ENCODE measurements at regions not wholly inside any gene's neighbourhood (a gene's known extent, or its start where the extent isn't known, plus 50 kb on each side); places are given as distances from the start of the nearest gene placed in this dataset.
"Not testable (repeated sequence)": the region's sequence is repeated elsewhere in the genome, so short reads cannot be mapped to it uniquely, and the experiment has no call there.

- DNase-seq (ENCODE audit: low spot score): not testable (repeated sequence)
Measured at GRCh38 chr13:79974935-79975650, 365.8 kb downstream of the SPRY2 start.

GRCh38 chr13:79973533-79973963 lies 367.4 kb downstream of the SPRY2 start:
- DNase-seq (ENCODE audit: low spot score): no peak

- DNase-seq (ENCODE audit: low spot score): no peak
Measured at GRCh38 chr13:79972066-79972569, 368.8 kb downstream of the SPRY2 start.

DNA sequence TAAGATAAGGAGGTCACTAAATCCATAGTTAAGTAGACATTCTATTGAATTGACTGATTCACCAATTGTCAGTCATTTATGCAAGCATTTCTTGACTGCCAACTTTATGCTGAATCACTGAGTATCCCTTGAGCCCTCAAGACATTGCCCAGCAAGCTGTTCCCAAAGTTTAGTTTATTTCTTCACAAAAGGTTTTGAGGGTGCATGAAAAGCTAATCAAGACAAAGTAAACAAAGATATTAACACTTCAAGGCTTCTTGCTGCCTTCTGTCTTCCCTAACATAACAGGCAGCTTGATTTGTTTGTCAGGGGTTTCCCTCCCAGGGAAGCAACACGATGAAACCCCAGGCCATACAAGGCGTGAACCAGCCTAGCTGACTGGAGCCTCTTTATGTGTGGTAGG lies 374.4 kb downstream of the SPRY2 start:
- DNase-seq (ENCODE audit: low spot score): no peak

DNA sequence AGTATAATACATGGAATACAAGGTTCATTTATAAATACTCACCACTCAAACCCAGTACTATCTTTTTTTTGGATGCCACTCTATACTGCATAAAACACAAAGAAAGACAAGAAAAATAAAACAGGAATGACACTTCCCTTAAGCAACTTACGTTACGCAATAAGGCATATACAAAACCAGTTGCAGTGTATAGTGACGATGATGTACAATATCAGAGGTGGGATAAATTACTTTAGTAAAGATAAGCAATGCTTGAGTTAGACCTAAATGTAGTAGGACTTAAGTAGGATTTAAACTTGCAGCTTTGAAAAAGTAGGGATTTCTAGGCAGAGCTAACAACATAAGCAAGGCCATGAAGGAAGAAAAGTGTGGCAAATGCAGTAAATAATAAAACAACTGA lies 374.9 kb downstream of the SPRY2 start:
- no peak for DNase-seq (ENCODE audit: low spot score)

DNA sequence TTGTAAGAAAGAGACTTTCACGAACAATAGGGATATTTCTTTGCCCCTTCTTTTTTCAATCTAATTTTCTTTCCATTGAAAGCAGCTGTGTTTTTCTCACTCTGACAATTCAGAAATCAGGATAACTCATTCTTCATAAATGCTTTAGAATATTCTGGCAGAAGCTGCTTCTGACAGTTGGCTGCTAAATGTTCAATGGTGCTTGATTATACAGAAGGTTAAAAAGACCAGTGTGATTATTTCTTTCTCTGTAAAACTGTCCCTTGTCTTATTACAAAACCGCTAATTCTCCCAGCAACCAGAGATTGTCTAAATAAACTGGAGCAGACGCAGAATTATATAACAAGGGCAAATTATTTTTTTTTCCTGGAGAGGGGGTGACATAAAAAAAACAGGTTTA lies 394.4 kb downstream of the SPRY2 start:
- no peak for DNase-seq (ENCODE audit: low spot score)

DNA sequence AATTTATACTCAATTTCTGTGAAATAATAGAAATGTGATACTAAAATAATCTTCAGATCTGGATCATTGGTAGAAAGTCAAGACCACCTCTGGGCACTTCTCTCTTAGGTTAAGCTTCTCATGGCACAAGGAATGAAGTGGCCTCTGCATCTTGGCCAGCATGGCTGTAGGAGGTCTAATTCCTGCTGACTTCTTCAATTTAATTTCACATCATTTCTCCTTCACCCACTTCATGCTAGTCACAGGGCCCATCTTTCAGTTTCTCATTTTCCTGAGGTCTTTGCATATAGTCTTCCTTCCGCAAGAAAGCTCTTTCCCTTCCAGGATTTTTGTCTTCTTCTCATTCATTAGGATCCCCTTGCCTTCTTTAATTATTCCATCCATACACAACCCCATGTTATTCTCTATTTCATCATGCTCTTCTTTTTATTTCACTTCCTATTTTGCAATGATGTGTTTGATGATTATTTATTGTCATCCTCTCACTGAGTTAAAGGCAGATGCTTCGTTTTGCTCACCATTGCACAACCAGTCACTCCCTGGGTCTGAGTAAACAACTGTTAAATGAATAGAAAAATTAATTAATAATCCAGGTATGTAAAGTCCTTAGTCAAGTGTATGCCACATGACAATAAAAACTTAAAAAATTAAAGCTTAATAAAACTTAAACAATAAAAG lies 397.4 kb downstream of the SPRY2 start:
- no peak for DNase-seq (ENCODE audit: low spot score)

DNA sequence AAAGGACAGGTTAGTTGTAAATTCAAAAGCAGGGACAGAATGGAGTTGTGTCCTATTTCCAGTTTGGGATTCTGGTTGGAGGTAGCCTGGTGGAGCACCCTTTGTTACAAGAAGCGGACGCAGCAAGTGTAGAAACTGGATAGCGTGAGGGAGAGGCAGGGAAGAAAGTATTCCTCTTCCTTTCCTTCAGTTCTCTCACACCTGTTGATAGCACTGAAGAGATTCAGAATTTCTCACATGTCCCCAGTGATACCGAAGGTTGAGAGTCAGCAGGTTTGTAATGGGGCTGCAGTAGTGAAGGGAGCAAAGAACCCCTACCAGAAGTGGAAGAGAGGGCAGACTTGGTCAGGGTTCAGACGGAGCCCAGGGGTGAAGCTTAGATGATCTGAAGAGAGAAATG lies 399.2 kb downstream of the SPRY2 start:
- DNase-seq (ENCODE audit: low spot score): no peak

GRCh38 chr13:79939689-79940088 lies 401.2 kb downstream of the SPRY2 start:
- DNase-seq (ENCODE audit: low spot score): no peak

- DNase-seq (ENCODE audit: low spot score): no peak
Measured at GRCh38 chr13:79937771-79938216, 403.1 kb downstream of the SPRY2 start.

DNA sequence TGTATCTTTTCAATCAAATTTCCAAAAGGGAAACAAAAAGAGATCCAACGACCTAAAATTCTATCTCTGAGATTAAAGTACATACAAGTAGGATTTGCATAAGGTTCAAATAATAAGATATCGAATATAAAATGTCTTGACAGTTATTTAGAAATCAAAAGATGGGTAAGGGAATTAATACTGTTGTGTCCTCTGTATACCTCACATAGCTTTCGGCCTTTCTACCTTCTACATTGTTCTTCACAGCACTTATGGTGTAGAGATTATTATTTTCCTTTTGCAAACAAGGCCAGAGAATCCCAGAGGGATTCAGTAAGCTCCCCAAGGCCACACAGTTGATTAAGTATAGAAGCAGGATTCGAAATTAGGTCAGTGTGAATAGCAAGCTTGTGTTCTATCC lies 403.6 kb downstream of the SPRY2 start:
- no peak for DNase-seq (ENCODE audit: low spot score)

DNA sequence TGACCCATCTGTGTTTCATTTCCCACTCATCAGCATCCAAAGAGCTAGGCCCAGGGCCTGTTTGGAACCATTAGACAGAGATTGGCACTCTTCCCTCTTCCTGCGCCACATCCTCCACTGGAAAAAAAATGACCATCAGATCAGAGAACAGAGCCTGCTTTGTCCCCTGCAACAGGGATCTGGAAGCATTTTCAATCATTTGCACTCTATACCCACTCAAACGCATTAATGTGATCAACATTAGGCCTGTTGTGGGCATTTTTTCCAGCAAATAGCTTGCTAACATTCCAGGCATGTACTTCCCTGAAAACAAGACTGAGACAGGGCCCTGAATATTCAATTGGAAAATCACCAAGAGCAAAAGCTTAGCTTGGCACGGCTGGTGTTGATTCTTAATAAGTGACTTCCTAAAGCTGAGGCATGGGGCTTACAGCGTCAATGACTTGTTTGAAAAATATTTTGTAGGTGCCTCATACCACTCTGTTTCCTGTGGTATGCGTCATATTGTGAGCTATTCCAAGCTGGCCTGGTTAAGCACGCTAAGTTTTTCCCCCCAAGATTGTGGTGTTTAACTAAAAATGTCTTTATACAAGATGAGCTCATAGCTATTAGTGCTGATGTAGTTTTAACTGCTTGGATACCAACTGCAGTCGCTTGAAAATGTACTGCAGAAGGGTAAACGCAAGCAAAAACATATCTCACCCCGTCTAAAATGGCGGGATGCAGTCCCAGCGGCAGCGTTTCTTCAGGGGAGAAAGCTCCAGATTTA lies 404.4 kb downstream of the SPRY2 start:
- no peak for DNase-seq (ENCODE audit: low spot score)

GRCh38 chr13:79935121-79935520 lies 405.8 kb downstream of the SPRY2 start:
- no peak for DNase-seq (ENCODE audit: low spot score)

DNA sequence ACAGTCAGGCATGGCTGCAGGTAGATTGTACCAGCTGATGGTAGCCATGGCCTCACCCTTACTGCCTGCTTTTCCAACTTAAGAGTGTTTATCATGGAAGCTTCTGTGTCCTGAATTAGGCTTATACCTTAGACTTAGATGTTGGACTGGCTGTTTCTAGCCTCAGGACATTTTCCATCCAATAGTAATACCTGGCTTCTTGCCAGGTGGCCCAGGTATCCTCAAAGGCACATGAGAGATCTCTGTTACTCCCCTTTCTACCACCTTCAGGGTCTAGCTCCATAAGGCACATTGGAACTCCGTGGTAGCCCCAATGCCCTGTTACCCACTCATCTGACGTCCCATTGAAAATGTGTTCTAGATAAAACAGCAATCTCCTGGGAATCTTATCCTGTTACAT lies 407.5 kb downstream of the SPRY2 start:
- DNase-seq (ENCODE audit: low spot score): no peak

- no peak for DNase-seq (ENCODE audit: low spot score)
Measured at GRCh38 chr13:79932556-79932955, 408.4 kb downstream of the SPRY2 start.

- not testable (repeated sequence) for DNase-seq (ENCODE audit: low spot score)
Measured at GRCh38 chr13:79923973-79924556, 416.9 kb downstream of the SPRY2 start.

DNA sequence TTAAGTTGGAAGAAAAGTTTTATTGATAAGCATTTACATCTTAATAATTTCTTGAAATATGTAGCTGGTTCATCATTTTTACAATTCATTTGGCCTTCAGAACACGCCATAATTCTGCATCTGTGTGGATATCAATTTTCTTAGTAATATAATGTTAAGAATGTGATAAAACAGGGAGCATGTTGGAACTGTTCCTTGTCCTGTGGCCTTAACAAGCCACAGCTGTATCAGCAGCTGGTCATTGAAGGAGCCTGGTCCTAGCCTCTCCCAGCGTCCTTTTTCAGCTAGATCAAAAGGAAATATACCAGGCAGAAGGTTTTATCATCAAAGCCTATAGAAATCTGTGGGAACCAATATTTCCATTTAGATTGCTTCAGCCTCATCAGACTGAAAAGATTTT lies 421.8 kb downstream of the SPRY2 start:
- no peak for DNase-seq (ENCODE audit: low spot score)

DNA sequence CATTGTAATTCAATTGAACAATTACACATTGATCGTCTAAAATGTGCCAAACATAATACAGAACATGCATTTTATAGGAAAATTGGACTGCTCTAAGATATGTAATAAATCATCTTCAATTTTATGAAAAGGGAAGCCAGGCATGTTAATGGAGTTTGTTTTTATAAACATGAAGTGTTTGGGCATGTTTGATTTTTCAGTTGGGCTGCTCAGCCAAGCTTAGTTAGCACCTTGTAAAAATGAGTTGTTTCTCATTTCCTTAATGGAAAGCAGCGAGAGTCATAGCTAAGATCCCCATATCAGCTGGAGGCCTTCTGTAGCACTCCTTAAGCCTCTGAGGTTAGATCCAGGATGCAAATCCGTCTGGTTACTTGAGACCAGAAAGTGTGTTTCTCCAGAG lies 422.3 kb downstream of the SPRY2 start:
- no peak for DNase-seq (ENCODE audit: low spot score)

DNA sequence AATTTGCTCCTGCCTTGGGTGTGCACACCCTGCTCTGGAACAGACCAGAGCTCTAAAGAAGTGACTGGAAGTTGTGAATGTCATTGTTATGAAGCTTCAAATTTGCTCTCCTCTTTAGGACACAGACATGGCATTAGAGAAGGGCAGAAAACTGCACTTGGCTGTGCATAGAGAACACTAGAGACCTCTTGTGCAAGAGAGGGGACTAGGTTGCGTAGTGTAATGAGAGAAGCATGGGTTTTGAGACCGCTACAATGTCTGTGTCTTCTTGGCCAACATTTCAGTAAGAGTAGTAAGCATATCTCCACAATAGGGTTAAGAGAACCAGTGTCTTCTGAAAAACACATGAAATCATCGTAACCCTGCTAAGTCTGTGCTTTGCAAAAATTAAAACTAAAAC lies 423.3 kb downstream of the SPRY2 start:
- DNase-seq (ENCODE audit: low spot score): no peak

DNA sequence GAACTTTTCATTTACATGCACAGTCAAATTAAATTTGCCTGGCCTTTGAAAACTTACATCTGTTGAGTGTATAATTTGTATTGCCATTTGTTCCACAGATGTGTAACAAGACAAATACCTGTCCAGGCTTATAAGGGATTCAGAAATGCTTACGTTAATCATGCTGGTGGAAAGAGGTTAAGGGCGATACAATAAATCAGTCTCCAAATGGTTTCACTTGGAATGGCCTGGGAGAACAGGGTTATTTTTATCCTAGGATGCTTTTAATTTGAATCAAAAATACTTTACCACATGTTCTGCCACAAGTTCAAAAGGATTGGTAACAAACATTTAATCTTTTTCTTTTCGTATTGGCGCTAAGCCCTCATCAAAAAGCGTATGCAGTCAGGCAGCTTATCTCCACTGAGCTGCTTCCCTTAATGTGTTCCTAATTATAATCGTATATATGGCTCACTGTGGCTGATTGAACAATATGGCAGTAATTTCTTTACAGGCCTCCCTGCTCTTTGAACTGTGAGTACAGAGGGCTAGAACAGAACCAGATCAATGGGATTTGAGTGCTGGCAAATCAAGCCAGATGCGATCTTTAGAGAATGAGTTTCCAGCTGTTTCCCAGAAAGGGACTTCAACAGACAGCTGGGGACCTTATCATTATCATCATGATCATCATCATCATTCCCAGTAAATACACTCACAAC lies 425.7 kb downstream of the SPRY2 start:
- DNase-seq (ENCODE audit: low spot score): no peak

DNA sequence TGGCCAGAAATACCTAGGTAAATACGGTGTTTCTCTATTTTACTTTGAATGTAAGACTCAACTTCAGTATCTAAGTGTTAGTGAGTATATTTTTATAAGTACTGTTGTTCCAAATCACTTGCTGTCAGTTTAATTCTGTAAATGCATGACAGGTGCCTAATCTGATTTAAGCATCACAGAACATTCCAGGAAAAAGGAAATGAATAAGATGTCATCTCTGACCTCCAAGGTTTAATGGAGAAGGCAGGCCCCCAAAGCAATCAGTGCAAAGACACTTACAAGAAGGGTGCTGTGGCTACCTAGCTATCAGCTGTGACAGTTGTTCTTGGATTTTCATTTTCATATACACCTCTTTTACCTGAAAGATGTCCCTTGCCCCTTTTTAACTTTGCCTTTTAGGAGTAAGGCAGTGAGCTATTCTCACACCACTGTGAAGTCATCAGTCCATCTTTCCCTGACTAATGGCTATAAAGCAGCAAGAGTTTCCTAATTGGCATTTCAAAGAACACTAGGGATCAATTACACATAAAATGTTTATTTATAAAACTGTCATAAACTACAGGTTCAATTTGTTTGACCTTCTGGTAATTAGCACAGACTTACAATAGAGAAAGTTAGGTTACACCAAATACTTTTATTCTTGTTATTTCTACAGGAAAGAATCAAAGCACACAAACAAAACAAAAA lies 427.6 kb downstream of the SPRY2 start:
- no peak for DNase-seq (ENCODE audit: low spot score)

Data from CD4-positive, alpha-beta T cell treated with Interleukin-15 for 4 hours (primary cell).